ENCODE measurements at regions not wholly inside any gene's neighbourhood (a gene's known extent, or its start where the extent isn't known, plus 50 kb on each side); places are given as distances from the start of the nearest gene placed in this dataset.

DNA sequence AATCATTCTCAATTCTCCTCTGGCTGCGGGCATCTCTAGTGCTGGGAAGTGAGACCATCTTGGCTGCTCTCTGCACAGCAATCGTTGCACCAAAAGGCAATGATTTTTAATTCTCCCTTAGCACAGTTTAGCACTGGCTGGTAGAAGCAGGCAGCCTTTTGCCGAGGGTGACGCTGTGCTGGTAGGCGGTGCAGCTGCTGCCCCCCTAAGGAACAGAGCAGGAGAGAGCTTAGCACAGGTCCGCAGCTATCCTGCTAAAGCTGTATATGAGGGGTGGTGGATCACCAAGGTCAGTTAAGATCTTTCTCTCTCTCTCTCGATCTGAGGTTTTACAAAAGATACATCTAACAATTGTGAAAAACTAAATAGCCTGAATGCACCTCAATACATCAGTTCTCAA is 390.1 kb downstream of the GATA3 start:
- no peak overlapping the region for H3K4me3 ChIP-seq (replicated peaks in 1 of 3; ENCODE audit: insufficient read depth in 1 of 3, low read depth in 1 of 3, low read length in 3 of 3)
- no peaks in the 10 kb centered on the region for H3K79me2 ChIP-seq (ENCODE audit: control insufficient read depth, insufficient read depth, low read length)
- H3K27ac ChIP-seq (ENCODE audit: insufficient read depth, low read depth, low read length) = no peak overlapping the region
- H3K9me1 ChIP-seq (replicated peaks; ENCODE audit: control insufficient read depth, extremely low read depth, insufficient read depth, low read length) = no peaks in the 10 kb centered on the region
- CTCF ChIA-PET = no interaction called here
- H3K4me2 ChIP-seq (ENCODE audit: insufficient read depth, low read length) = no peak overlapping the region
- intact Hi-C loops (cut with micrococcal nuclease) = no loop called here
- no TSS peak for BruUV-seq (replicated peaks)
- H3K9me3 ChIP-seq (replicated peaks; ENCODE audit: control insufficient read depth, insufficient read depth, low read length) = no peaks in the 10 kb centered on the region
- DNase-seq (ENCODE audit: low read depth, low spot score) = no peak
- no peak overlapping the region for H3K9ac ChIP-seq (replicated peaks; ENCODE audit: extremely low read depth, insufficient read depth, low read length)
- H2AFZ ChIP-seq (ENCODE audit: low read depth, low read length) = no peak overlapping the region
- dilution Hi-C loops (cut with MboI; ENCODE audit: extremely low pct_ligation_motif_present, low sequenced_read_pairs) = no loop called here
- H4K20me1 ChIP-seq (replicated peaks; ENCODE audit: control insufficient read depth, extremely low read depth, insufficient read depth, low read length) = no peaks in the 10 kb centered on the region
- H3K4me1 ChIP-seq (ENCODE audit: control insufficient read depth, extremely low read depth, insufficient read depth, low read length) = no peaks in the 10 kb centered on the region
- POLR2A ChIA-PET = no interaction called here
- FAIRE-seq = no peak
- no peak for TF ChIP-seq EZH2 (IDR thresholded peaks at IDR 0.05; ENCODE audit: borderline replicate concordance, low read depth, low read length, severe bottlenecking)
- TF ChIP-seq, protein P1, sequence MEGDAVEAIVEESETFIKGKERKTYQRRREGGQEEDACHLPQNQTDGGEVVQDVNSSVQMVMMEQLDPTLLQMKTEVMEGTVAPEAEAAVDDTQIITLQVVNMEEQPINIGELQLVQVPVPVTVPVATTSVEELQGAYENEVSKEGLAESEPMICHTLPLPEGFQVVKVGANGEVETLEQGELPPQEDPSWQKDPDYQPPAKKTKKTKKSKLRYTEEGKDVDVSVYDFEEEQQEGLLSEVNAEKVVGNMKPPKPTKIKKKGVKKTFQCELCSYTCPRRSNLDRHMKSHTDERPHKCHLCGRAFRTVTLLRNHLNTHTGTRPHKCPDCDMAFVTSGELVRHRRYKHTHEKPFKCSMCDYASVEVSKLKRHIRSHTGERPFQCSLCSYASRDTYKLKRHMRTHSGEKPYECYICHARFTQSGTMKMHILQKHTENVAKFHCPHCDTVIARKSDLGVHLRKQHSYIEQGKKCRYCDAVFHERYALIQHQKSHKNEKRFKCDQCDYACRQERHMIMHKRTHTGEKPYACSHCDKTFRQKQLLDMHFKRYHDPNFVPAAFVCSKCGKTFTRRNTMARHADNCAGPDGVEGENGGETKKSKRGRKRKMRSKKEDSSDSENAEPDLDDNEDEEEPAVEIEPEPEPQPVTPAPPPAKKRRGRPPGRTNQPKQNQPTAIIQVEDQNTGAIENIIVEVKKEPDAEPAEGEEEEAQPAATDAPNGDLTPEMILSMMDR (IDR thresholded peaks at IDR 0.05; ENCODE audit: extremely low read depth in 1 of 2, insufficient read depth in 1 of 2, low read depth in 1 of 2, low read length in 2 of 2) = no peak
- TF ChIP-seq MYC (IDR thresholded peaks at IDR 0.05; ENCODE audit: low read depth, low read length) = no peak
- TF ChIP-seq GATA2 (IDR thresholded peaks at IDR 0.05; ENCODE audit: insufficient read depth, insufficient read length, low read depth, low read length) = no peak
- TF ChIP-seq, protein P2, sequence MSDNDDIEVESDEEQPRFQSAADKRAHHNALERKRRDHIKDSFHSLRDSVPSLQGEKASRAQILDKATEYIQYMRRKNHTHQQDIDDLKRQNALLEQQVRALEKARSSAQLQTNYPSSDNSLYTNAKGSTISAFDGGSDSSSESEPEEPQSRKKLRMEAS (IDR thresholded peaks at IDR 0.05; ENCODE audit: insufficient read depth, insufficient read length) = no peak
- TF ChIP-seq JUN (IDR thresholded peaks at IDR 0.05; ENCODE audit: borderline replicate concordance, insufficient read depth, insufficient read length, low read depth) = no peak
- peaks cover 3 to 5% of the 10 kb centered on the region in 2 experiments for H3K27me3 ChIP-seq (ENCODE audit: control insufficient read depth in 2 of 2, insufficient read depth in 2 of 2, low read length in 2 of 2)
- H3K36me3 ChIP-seq (ENCODE audit: control insufficient read depth in 2 of 2, extremely low read depth in 1 of 2, insufficient read depth in 2 of 2, low read length in 2 of 2) = no peaks in the 10 kb centered on the region

DNA sequence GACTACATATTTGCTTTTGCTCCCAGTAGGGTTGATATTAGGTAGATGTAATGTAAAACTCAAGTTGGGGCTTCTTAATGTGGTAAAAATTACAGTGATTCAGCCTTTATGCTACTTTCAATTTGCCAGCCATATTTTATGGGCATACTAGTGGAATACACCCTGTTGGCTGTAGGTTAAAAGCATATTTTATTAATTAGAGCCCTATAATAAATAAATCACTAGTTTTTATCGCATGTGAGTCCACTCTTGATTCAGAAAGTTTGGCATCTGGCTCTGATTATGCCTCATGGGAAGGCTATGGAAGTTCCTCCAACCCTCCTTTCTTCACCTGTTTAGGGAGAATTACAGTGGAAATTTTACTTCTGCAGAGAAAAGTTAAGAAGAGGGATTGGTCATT is 390.9 kb downstream of the GATA3 start:
- dilution Hi-C loops (cut with MboI; ENCODE audit: extremely low pct_ligation_motif_present, low sequenced_read_pairs) = no loop called here

More for the DNA sequence above, 390.9 kb downstream of the GATA3 start:
- no peaks in the 10 kb centered on the region for H3K9me1 ChIP-seq (replicated peaks; ENCODE audit: control insufficient read depth, extremely low read depth, insufficient read depth, low read length)
- no peaks in the 10 kb centered on the region for H3K79me2 ChIP-seq (ENCODE audit: control insufficient read depth, insufficient read depth, low read length)
- no peak overlapping the region for H2AFZ ChIP-seq (ENCODE audit: low read depth, low read length)
- H3K36me3 ChIP-seq (ENCODE audit: control insufficient read depth in 2 of 2, extremely low read depth in 1 of 2, insufficient read depth in 2 of 2, low read length in 2 of 2) = no peaks in the 10 kb centered on the region
- intact Hi-C loops (cut with micrococcal nuclease) = no loop called here
- H3K27me3 ChIP-seq (ENCODE audit: control insufficient read depth in 2 of 2, insufficient read depth in 2 of 2, low read length in 2 of 2) = peaks cover 3 to 4% of the 10 kb centered on the region in 2 experiments
- FAIRE-seq = no peak
- POLR2A ChIA-PET = no interaction called here
- TF ChIP-seq MYC (IDR thresholded peaks at IDR 0.05; ENCODE audit: low read depth, low read length) (no peak), POLR2A (IDR thresholded peaks at IDR 0.05; ENCODE audit: low read depth, low read length) (no peak), FOS (IDR thresholded peaks at IDR 0.05; ENCODE audit: borderline replicate concordance, insufficient read depth, low read length) (no peak), POLR2AphosphoS5 (IDR thresholded peaks at IDR 0.05; ENCODE audit: insufficient read depth, low read depth, low read length) (no peak), GATA2 (IDR thresholded peaks at IDR 0.05; ENCODE audit: insufficient read depth, insufficient read length, low read depth, low read length) (no peak), JUN (IDR thresholded peaks at IDR 0.05; ENCODE audit: borderline replicate concordance, insufficient read depth, insufficient read length, low read depth) (no peak), EZH2 (IDR thresholded peaks at IDR 0.05; ENCODE audit: borderline replicate concordance, low read depth, low read length, severe bottlenecking) (no peak)
- TF ChIP-seq, protein P1 (IDR thresholded peaks at IDR 0.05; ENCODE audit: extremely low read depth in 1 of 2, insufficient read depth in 1 of 2, low read depth in 1 of 2, low read length in 2 of 2) = no peak
- TF ChIP-seq, protein P2 (IDR thresholded peaks at IDR 0.05; ENCODE audit: insufficient read depth, insufficient read length) = no peak
- no peak overlapping the region for H3K4me2 ChIP-seq (ENCODE audit: insufficient read depth, low read length)
- no peaks in the 10 kb centered on the region for H4K20me1 ChIP-seq (replicated peaks; ENCODE audit: control insufficient read depth, extremely low read depth, insufficient read depth, low read length)
- H3K9me3 ChIP-seq (replicated peaks; ENCODE audit: control insufficient read depth, insufficient read depth, low read length) = no peaks in the 10 kb centered on the region
- no peak for DNase-seq (ENCODE audit: low read depth, low spot score)
- BruUV-seq (replicated peaks) = no TSS peak
- H3K27ac ChIP-seq (ENCODE audit: insufficient read depth, low read depth, low read length) = no peak overlapping the region
- CTCF ChIA-PET = no interaction called here
- no peak overlapping the region for H3K9ac ChIP-seq (replicated peaks; ENCODE audit: extremely low read depth, insufficient read depth, low read length)
- no peak overlapping the region for H3K4me3 ChIP-seq (replicated peaks in 1 of 3; ENCODE audit: insufficient read depth in 1 of 3, low read depth in 1 of 3, low read length in 3 of 3)
- no peaks in the 10 kb centered on the region for H3K4me1 ChIP-seq (ENCODE audit: control insufficient read depth, extremely low read depth, insufficient read depth, low read length)

Data from endothelial cell of umbilical vein (primary cell).